ENCODE measurements at regions not wholly inside any gene's neighbourhood (a gene's known extent, or its start where the extent isn't known, plus 50 kb on each side); places are given as distances from the start of the nearest gene placed in this dataset.

DNA sequence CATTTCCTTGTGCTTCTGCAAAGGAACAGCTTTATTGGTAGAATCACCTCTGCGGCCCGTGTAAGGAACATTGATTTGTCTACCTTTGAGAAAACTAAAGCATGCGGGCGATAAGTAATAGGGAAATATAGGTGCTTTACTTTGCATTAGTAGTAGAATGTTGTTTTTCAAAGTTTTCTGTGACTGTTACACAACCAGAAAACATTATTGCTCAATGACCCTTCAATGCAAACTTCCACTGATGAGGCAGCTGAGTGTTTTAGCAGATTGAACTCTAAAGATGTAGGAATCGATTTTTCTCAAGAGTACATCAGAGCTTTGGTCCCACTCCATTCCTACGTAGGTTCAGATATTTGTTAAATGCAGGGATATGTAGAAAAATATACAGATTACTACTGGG lies 427.8 kb downstream of the DNAJB9 start:
- no peak for DNase-seq

DNA sequence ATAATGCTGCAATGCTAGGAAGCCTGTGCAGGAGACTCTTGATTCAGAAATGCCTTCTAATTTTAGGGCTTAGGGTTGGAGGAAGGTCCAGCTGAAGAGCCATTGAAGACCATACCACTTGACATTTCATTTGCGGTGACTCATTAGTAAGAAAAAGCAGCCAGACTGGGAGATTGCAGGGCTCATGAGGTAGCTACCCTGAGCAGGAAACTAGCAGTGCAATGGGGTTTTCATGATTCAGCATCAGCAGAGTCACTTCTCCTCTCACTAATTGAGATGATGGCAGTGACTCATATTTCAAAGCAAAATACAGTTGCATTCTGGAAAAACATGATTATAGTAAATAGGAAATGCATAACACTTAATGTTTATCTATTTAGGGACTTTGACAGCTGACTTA lies 434.1 kb downstream of the DNAJB9 start:
- DNase-seq, result no peak

DNA sequence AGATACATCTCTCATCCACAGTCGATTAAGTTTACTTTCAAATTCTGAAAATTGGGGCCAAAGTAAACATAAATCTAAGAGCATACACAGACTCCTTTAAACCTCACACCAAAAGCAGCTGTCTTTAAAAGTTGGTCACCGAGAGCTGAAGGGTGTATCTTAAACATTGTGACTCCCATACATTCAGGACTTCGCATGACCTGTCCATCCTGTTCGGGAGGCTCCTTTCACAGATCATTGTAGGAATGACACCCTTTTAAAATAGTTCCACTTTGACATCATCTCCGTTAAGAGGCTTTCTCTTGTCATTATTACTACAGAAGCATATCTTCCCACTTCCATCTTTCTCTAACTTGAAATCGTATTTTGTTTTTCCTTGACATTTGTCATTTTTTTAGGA lies 440.0 kb downstream of the DNAJB9 start:
- no peak for DNase-seq

GRCh38 chr7:109020251-109020650 lies 450.6 kb downstream of the DNAJB9 start:
- no peak for DNase-seq

DNA sequence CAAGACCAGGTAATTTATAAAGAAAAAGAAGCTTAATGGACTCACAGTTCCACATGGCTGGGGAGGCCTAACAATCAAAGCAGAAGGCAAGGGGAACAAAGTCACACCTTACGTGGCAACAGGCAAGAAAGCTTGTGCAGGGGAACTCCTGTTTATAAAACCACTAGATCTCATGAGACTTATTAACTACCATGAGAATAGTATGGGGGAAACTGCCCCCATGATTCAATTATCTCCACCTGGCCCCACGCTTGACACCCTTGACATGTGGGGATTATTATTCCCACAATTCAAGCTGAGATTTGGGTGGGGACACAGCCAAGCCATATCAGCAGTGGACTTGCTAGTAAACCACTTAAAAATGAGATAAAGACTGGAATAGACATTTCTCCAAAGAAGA lies 451.7 kb downstream of the DNAJB9 start:
- DNase-seq, result no peak

DNA sequence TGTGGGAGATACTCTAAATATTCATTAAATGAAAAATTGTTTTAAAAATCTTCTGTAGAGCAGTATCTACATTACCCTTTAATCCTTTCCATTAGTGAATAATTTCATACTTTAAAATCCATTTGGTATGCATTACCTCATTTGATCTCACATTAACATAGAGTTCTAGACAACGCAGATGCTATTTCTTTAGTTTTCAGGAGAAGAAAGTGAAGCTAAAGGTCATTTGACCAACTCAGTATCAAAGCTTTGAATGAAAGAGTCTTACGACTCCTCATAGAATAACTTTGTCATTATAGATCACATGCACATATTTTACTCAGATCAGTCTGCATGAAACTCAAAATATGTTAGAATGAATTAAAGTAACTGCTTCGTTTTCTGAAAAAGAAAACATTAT lies 460.2 kb downstream of the DNAJB9 start:
- DNase-seq, result no peak

GRCh38 chr7:109044691-109045090 lies 475.0 kb downstream of the DNAJB9 start:
- no peak for DNase-seq

GRCh38 chr7:109049366-109049765 lies 479.7 kb downstream of the DNAJB9 start:
- no peak for DNase-seq

GRCh38 chr7:109059089-109059488 lies 489.4 kb downstream of the DNAJB9 start:
- no peak for DNase-seq

DNA sequence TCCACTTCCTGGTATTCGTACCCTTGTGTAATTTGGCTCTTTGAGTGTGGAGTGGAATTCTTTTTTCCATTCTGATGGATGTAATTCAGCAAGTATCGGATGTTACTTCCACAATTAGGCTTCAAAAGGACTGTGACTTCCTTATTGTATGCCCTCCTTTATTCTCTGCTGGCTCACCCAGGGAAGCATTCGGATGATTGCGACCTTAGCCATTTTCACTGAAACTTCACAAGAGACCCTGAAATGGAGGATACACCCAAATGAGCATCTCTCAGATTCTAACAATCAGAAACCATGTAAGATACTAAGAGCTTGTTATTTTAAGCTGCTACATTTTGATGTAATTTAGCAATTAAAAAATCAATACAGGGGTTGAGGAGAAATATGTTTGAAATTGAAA lies 493.1 kb downstream of the DNAJB9 start:
- no peak for DNase-seq

DNA sequence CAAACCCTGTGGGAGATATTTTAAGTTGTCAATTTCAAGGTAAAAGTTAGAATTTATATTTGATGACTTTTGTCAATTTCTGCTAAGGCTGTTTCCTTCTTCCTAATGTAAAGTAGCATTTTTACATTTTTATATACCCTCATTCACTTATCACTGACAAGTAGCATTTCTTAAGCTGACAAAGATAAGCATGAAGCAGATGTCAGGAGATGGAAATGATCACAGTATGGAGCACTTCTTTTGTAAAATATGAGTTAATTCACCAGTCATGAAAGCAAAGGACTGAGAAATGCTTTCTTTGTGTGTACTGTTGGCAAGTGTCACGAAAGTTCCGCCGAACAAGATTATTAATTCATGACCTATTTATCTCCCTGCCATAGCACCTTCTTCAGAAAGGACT lies 503.9 kb downstream of the DNAJB9 start:
- DNase-seq, result no peak

DNA sequence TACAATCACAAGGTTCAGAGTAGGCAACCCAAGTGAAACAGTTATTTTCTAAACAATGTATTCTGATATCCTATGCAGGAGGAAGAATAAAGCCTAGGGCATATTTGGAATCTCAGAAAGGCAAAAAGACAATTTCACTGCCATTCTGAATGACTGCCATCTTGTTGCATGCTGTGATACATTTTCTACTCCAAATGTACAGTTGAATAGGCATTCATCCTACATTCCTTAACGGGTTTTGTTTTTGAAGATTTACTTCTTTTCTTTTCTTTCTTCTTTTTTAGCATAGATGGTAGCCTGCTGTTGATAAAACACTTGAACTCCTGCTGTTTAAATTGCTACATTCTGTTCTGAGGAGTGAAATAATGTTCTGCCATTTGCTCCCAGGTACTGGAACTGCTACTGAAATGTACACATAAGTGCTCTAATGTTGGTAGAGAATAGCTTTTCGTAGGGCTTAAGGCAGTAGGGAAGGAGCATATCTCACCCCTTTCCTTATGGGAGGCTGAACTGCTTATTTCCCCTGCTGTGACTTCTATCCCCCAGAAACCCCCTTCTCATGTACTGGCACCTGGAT lies 506.8 kb downstream of the DNAJB9 start:
- DNase-seq, result no peak

DNA sequence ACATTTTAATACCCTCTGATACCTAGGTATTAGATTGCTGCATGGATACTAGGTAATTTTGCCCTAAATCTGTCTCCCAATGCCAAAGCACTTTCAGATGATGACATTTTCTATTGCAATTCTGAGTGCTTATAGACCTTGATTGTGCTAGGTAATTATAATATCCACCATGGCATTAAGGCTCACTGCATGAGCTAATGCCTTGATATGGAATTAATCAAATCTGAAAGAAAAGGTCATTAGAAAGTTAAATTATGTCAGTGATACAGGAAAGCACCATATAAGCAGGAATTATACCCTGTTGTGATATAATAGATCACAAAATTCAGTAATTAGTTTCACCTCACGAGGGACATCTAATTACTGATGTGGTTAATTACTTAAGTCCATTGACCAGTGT lies 521.4 kb downstream of the DNAJB9 start:
- no peak for DNase-seq

- no peak for DNase-seq
These were observed 522.6 kb downstream of the DNAJB9 start for GRCh38 chr7:109092268-109092667.

GRCh38 chr7:109101332-109101731 lies 531.7 kb downstream of the DNAJB9 start:
- no peak for DNase-seq

DNA sequence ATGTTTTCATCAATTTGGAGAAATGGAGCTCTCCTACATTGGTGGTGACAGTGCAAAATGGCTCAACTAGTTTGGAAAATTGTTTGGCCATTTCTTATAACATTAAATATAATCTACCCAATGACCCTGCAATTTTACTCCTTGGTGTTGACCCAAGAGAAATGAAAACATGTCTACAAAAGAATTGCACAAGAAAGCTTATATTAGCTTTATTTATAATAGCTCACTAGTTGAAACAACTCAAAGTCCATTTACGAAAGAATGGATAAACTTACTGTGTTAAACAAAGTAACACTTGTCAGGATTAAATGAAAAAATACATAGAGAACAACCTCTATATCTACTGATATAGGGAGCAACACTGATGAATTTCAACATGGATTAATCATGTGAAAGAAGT lies 539.9 kb downstream of the DNAJB9 start:
- DNase-seq, result no peak

DNA sequence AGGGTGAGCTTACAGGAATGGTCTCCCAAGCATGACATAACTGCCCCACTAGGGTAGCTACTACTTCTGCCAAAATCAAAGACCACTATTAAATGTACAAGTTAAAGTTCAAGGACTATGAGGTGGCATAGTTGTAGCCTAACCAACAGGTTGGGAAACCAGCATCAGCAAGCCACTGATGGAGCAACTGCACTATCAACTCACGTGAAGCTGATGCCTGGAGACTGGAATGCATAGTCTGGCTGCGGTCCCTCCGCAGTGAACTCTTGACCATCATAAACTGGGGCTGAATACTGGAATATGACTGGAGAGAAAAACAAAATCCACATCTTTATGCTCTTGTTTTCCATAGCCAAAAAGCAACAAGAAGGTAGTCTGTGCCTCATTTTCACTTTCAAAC lies 541.4 kb downstream of the DNAJB9 start:
- DNase-seq, result no peak

DNA sequence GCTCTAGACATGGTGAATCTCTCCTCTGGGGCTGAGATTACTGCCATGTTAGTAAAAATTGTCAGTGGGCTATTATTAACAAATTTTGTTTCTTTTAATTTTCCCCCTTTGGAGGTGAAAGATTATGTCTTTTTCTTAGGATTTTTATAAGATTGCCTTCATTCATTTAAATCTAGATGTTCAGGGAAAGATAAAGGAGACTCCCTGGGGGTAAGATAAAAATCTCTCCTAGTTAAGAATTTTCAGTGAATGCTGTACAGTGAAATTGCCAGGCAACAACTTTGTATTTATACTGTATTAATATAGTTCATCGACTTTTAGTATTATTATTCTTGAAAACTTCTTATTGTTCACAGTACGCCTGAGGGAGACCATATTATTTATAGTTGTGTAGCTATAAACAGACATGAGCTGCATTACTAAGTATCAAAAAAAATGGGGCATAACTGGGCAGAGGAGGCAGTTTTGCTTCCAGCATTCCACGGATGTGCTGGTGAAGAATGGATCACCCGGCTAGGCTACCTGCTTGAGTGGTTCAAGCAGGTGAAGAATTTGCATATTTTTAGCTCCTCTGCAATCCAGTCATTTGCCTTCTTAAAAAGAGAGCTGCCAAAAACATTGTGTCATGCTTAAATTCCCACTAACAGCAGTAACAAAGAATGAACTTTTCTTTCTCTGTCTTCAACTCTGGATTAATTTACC lies 552.1 kb downstream of the DNAJB9 start:
- no peak for DNase-seq

- DNase-seq, result no peak
These were observed 555.3 kb downstream of the DNAJB9 start for GRCh38 chr7:109125001-109125400.

- DNase-seq, result no peak
These were observed 556.9 kb downstream of the DNAJB9 start for GRCh38 chr7:109126404-109127050.

DNA sequence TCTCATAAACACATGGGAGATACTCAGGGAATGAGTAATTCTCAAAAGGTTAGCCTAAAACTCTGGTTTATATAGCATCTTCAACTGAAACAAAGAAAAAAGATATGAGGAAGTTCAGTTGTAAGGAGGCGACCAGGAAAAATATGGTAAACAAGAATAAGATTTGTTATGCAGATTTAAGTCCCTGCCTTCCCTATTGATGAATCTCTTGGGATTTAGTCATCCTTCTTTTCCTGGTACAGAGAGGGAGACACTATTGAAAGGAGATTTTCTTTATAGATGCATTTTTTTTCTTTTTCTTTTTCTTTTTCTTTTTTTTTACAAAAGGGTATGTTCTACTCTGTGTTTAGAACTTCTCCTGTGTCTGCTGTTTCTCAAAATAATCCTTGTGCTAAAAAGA lies 557.5 kb downstream of the DNAJB9 start:
- DNase-seq, result no peak

DNA sequence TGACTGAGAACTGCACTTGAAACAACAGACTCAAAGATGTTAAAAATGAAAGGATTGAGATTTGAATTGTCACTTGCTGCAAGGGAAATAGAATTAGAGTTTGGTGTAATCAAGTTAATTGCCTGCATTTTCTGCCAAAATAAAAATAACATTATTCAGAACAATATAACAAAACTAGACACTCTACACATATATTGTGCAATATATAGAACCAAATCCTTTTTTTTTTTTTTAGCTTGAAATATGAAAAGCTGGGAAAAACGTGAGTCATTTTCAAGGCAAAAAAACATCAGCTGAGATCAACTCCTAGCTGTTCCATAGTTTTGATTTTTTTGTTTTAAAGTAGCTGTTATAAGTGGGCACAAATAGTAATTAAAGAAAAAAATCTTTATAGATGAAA lies 561.5 kb downstream of the DNAJB9 start:
- DNase-seq, result no peak

DNA sequence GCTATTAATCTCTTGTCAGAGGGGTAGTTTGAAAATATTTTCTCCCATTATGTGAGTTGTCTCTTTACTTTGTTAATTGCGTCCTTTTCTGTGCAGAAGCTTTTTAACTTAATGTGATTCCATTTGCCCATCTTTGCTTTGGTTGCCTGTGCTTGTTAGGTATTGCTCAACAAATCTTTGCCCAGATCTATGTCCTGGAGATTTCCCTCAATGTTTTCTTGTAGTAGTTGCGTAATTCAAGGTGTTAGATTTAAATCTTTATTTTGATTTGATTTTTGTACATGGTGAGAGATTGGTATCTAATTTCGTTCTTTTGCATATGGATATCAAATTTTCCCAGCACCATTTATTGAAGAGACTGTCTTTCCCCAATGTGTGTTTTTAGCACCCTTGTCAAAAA lies 567.2 kb downstream of the DNAJB9 start:
- no peak for DNase-seq

GRCh38 chr7:109154748-109155147 lies 585.1 kb downstream of the DNAJB9 start:
- no peak for DNase-seq

GRCh38 chr7:109158246-109158645 lies 588.6 kb downstream of the DNAJB9 start:
- DNase-seq, result no peak
